ENCODE measurements at regions not wholly inside any gene's neighbourhood (a gene's known extent, or its start where the extent isn't known, plus 50 kb on each side); places are given as distances from the start of the nearest gene placed in this dataset.

- H3K36me3 Mint-ChIP-seq (ENCODE audit: unreplicated experiment) = no peaks in the 10 kb centered on the region
- peaks cover 2% of the 10 kb centered on the region for H3K27me3 Mint-ChIP-seq (ENCODE audit: unreplicated experiment)
- no peak overlapping the region for H3K27ac Mint-ChIP-seq (ENCODE audit: unreplicated experiment)
- no peak for DNase-seq
- H3K9me3 Mint-ChIP-seq (ENCODE audit: unreplicated experiment) = no peaks in the 10 kb centered on the region
- no peaks in the 10 kb centered on the region for H3K4me1 Mint-ChIP-seq (ENCODE audit: low read depth, unreplicated experiment)
- TF ChIP-seq, protein P1, sequence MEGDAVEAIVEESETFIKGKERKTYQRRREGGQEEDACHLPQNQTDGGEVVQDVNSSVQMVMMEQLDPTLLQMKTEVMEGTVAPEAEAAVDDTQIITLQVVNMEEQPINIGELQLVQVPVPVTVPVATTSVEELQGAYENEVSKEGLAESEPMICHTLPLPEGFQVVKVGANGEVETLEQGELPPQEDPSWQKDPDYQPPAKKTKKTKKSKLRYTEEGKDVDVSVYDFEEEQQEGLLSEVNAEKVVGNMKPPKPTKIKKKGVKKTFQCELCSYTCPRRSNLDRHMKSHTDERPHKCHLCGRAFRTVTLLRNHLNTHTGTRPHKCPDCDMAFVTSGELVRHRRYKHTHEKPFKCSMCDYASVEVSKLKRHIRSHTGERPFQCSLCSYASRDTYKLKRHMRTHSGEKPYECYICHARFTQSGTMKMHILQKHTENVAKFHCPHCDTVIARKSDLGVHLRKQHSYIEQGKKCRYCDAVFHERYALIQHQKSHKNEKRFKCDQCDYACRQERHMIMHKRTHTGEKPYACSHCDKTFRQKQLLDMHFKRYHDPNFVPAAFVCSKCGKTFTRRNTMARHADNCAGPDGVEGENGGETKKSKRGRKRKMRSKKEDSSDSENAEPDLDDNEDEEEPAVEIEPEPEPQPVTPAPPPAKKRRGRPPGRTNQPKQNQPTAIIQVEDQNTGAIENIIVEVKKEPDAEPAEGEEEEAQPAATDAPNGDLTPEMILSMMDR (IDR thresholded peaks at IDR 0.05; ENCODE audit: partially characterized antibody, unreplicated experiment) = no peak
- H3K4me3 Mint-ChIP-seq (ENCODE audit: unreplicated experiment) = no peak overlapping the region
Observed at GRCh38 chr12:87270919-87271318, 758.3 kb downstream of the C12orf50 start.

DNA sequence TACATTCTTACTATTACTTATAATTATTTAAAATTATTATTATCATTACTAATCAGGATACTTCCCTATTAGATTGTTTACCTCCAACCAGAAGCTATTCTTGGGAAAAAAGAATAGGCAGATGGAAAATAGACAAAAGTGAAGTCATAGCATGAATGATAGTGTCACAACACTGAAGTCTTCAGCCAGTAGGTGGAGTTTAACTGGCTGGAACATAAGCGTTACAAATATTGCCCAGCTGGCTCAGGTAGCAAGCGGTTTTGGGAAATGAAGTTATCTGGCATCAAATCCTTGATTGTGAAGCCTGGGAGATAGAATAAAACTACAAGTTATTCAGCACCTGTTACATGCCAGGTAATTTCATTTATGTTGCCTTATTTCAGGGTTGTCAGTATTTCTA is 762.9 kb downstream of the C12orf50 start:
- no peaks in the 10 kb centered on the region for H3K36me3 Mint-ChIP-seq (ENCODE audit: unreplicated experiment)
- no peak for DNase-seq
- H3K27me3 Mint-ChIP-seq (ENCODE audit: unreplicated experiment) = peaks cover 2% of the 10 kb centered on the region
- TF ChIP-seq, protein P1 (IDR thresholded peaks at IDR 0.05; ENCODE audit: partially characterized antibody, unreplicated experiment) = no peak
- H3K4me3 Mint-ChIP-seq (ENCODE audit: unreplicated experiment) = no peak overlapping the region
- H3K27ac Mint-ChIP-seq (ENCODE audit: unreplicated experiment) = no peak overlapping the region
- peaks cover 2% of the 10 kb centered on the region for H3K9me3 Mint-ChIP-seq (ENCODE audit: unreplicated experiment)
- no peaks in the 10 kb centered on the region for H3K4me1 Mint-ChIP-seq (ENCODE audit: low read depth, unreplicated experiment)

DNA sequence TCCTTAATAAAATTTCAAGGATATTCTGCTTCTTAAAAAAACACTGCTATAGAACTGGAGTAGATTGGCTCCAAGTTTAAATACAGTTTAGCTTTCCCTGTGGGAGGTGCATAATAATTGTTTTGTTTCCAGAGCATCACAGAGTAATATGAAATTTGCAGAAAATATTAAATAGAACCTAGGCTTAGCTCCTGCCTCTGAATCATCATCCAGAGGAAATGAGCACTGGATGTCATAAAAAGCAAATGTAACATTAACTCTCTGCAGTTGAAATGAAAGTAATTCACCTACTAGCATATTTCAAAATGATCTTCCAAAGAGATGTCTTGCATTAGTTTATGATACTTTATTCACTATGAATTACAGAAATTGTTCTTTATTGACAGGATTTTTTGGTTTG is 769.8 kb downstream of the C12orf50 start:
- Mint-ChIP-seq H3K27me3 (ENCODE audit: unreplicated experiment) (no peaks in the 10 kb centered on the region), H3K27ac (ENCODE audit: unreplicated experiment) (no peak overlapping the region), H3K36me3 (ENCODE audit: unreplicated experiment) (no peaks in the 10 kb centered on the region), H3K9me3 (ENCODE audit: unreplicated experiment) (no peaks in the 10 kb centered on the region), H3K4me1 (ENCODE audit: low read depth, unreplicated experiment) (no peaks in the 10 kb centered on the region), H3K4me3 (ENCODE audit: unreplicated experiment) (no peak overlapping the region)
- DNase-seq = no peak
- TF ChIP-seq, protein P1 (IDR thresholded peaks at IDR 0.05; ENCODE audit: partially characterized antibody, unreplicated experiment) = no peak

- DNase-seq = no peak
- no peaks in the 10 kb centered on the region for H3K36me3 Mint-ChIP-seq (ENCODE audit: unreplicated experiment)
- H3K4me3 Mint-ChIP-seq (ENCODE audit: unreplicated experiment) = no peak overlapping the region
- H3K27ac Mint-ChIP-seq (ENCODE audit: unreplicated experiment) = no peak overlapping the region
- TF ChIP-seq, protein P1 (IDR thresholded peaks at IDR 0.05; ENCODE audit: partially characterized antibody, unreplicated experiment) = no peak
- no peaks in the 10 kb centered on the region for H3K9me3 Mint-ChIP-seq (ENCODE audit: unreplicated experiment)
- H3K4me1 Mint-ChIP-seq (ENCODE audit: low read depth, unreplicated experiment) = no peaks in the 10 kb centered on the region
- no peaks in the 10 kb centered on the region for H3K27me3 Mint-ChIP-seq (ENCODE audit: unreplicated experiment)
Observed at GRCh38 chr12:87254381-87255030, 774.7 kb downstream of the C12orf50 start.

- Mint-ChIP-seq H3K4me3 (ENCODE audit: unreplicated experiment) (no peak overlapping the region), H3K27ac (ENCODE audit: unreplicated experiment) (no peak overlapping the region), H3K27me3 (ENCODE audit: unreplicated experiment) (no peaks in the 10 kb centered on the region), H3K4me1 (ENCODE audit: low read depth, unreplicated experiment) (no peaks in the 10 kb centered on the region), H3K9me3 (ENCODE audit: unreplicated experiment) (no peaks in the 10 kb centered on the region), H3K36me3 (ENCODE audit: unreplicated experiment) (no peaks in the 10 kb centered on the region)
- TF ChIP-seq, protein P1 (IDR thresholded peaks at IDR 0.05; ENCODE audit: partially characterized antibody, unreplicated experiment) = no peak
- no peak for DNase-seq
Observed at GRCh38 chr12:87253157-87253556, 776.0 kb downstream of the C12orf50 start.

Data from glutamatergic neuron (in vitro differentiated cells).